ENCODE measurements at regions not wholly inside any gene's neighbourhood (a gene's known extent, or its start where the extent isn't known, plus 50 kb on each side); places are given as distances from the start of the nearest gene placed in this dataset.
"Not testable (repeated sequence)": the region's sequence is repeated elsewhere in the genome, so short reads cannot be mapped to it uniquely, and the experiment has no call there.

GRCh38 chr2:126238251-126238650 lies 417.7 kb upstream of the GYPC start:
- DNase-seq (ENCODE audit: low spot score), result no peak

GRCh38 chr2:126239320-126239955 lies 416.5 kb upstream of the GYPC start:
- no peak for DNase-seq (ENCODE audit: low spot score)

GRCh38 chr2:126241001-126241400 lies 415.0 kb upstream of the GYPC start:
- DNase-seq (ENCODE audit: low spot score), result no peak

GRCh38 chr2:126241411-126241810 lies 414.5 kb upstream of the GYPC start:
- DNase-seq (ENCODE audit: low spot score), result no peak

- no peak for DNase-seq (ENCODE audit: low spot score)
These were observed 411.0 kb upstream of the GYPC start for GRCh38 chr2:126244937-126245336.

GRCh38 chr2:126253669-126254068 lies 402.3 kb upstream of the GYPC start:
- no peak for DNase-seq (ENCODE audit: low spot score)

DNA sequence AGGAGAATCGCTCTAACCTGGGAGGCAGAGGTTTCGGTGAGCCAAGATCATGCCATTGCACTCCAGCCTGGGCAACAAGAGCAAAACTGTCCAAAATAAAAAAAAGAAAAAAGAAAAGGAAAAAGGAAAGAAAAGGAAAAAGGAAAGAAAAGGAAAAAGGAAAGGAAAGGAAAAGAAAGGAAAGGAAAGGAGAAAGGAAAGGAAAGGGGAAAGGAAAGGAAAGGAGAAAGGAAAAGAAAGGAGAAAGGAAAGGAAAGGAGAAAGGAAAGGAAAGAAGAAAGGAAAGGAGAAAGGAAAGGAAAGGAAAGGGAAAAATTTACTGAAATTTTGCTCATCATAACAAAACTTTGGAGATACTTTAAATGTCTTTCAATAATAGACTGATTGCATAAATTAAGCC lies 391.3 kb upstream of the GYPC start:
- DNase-seq (ENCODE audit: low spot score), result no peak

- no peak for DNase-seq (ENCODE audit: low spot score)
These were observed 386.0 kb upstream of the GYPC start for GRCh38 chr2:126269911-126270310.

DNA sequence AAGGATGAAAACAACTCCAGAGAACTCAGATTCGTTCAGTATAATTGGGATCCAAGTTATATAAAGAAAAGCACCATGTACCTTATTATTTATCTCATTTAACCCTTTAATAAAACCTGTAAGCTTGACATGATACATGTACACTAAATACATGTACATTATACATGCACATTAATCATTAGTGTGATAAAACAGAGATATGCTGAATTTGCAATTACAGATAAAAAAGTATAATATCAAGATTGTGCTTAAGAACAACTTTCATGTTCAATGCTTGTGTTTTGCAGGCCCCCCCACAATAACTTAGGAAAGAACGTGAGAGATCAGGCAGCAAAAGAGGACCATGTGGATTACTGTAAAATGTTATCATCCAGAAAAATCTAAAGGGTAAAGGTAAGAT lies 385.4 kb upstream of the GYPC start:
- DNase-seq (ENCODE audit: low spot score), result no peak

DNA sequence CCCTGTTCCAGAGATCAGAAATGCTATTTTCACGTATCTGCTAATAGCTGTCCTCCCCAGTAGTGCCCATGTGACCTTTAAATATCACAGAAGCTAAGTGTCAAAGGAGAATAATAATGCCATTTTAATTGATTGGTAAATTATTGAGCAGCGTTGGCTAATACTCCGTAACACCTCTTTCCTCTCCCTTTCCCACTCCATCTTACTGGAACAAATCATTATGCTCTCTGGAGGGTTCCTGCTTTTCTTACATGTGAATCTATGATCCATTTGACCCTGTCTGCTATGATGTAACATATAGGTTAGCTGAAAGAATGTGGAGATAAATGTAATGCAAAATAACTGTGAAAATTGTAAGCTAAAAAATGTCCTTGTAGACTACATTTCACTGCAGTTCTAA lies 383.6 kb upstream of the GYPC start:
- no peak for DNase-seq (ENCODE audit: low spot score)

- DNase-seq (ENCODE audit: low spot score), result no peak
These were observed 380.9 kb upstream of the GYPC start for GRCh38 chr2:126275098-126275497.

- DNase-seq (ENCODE audit: low spot score), result not testable (repeated sequence)
These were observed 379.7 kb upstream of the GYPC start for GRCh38 chr2:126276268-126276667.

- DNase-seq (ENCODE audit: low spot score), result no peak
These were observed 367.6 kb upstream of the GYPC start for GRCh38 chr2:126288362-126288761.

DNA sequence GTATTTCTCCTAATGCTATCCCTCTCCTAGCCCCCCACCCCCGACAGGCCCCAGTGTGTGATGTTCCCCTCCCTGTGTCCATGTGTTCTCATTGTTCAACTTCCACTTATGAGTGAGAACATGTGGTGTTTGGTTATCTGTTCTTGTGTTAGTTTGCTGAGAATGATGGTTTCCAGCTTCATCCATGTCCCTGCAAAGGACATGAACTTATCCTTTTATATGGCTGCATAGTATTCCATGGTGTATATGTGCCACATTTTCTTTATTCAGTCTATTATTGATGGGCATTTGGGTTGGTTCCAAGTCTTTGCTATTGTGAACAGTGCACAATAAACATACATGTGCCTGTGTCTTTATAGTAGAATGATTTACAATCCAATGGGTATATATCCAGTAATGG lies 362.0 kb upstream of the GYPC start:
- not testable (repeated sequence) for DNase-seq (ENCODE audit: low spot score)

GRCh38 chr2:126299469-126299976 lies 356.4 kb upstream of the GYPC start:
- no peak for DNase-seq (ENCODE audit: low spot score)

GRCh38 chr2:126300348-126300747 lies 355.6 kb upstream of the GYPC start:
- DNase-seq (ENCODE audit: low spot score), result no peak

DNA sequence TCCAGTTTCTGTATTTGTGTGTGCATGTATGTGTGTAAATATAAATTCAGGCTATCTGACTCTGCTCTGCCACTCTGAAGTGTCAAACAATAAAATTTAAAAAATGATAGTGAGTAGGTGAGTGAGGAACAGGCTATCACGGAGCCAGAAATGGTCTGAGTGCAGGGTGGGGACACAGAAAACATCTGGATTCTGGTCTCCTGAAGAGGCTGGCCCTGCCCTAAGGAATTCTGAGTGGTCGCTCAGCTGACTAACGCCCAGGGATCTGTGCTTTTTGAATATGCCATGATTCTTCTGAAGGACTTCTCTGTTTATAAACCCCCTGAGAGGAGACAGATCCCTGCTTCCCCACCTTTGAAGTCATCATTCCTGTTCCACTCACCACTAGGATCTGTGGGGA lies 353.9 kb upstream of the GYPC start:
- no peak for DNase-seq (ENCODE audit: low spot score)

GRCh38 chr2:126303113-126303512 lies 352.8 kb upstream of the GYPC start:
- DNase-seq (ENCODE audit: low spot score), result no peak

GRCh38 chr2:126304154-126304553 lies 351.8 kb upstream of the GYPC start:
- DNase-seq (ENCODE audit: low spot score), result no peak

GRCh38 chr2:126306539-126306938 lies 349.4 kb upstream of the GYPC start:
- DNase-seq (ENCODE audit: low spot score), result no peak

GRCh38 chr2:126307740-126308139 lies 348.2 kb upstream of the GYPC start:
- DNase-seq (ENCODE audit: low spot score), result no peak

GRCh38 chr2:126309185-126309584 lies 346.8 kb upstream of the GYPC start:
- no peak for DNase-seq (ENCODE audit: low spot score)

DNA sequence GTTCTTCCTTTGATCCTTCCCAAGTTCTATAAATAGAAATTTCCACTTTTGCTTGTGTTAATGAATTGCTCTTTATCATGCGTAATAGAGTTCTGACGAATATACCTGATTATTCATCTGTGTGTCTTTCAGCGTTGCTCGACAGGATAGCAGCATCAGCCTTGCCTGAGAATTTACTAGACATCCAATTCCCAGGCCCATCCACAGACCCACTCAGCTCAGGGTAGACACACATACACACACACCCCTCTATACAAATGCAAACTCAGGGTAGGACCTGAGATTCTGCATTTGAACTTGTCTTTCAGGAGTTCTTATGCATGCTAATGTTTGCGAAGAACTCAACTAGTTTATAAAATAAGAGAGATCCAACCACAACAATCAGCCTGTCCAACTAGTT lies 343.4 kb upstream of the GYPC start:
- DNase-seq (ENCODE audit: low spot score), result no peak

GRCh38 chr2:126315828-126316227 lies 340.1 kb upstream of the GYPC start:
- DNase-seq (ENCODE audit: low spot score), result no peak

Measured in germinal center (tissue), 1 donor.